HEK293 (cell line): ENCODE measurements at regions not wholly inside any gene's neighbourhood (a gene's known extent, or its start where the extent isn't known, plus 50 kb on each side); places are given as distances from the start of the nearest gene placed in this dataset.
"Not testable (repeated sequence)": the region's sequence is repeated elsewhere in the genome, so short reads cannot be mapped to it uniquely, and the experiment has no call there.

Source experiments
- HOXD13 ChIP-seq: sonication (generic); formaldehyde crosslinking; IDR thresholded peaks from 2 replicates; pipeline ENCODE4 v1.8.0; 2022; ENCODE audit warnings: missing genetic modification reagents, borderline replicate concordance
- ZBTB8A ChIP-seq: fragments of 450-650 bp; formaldehyde crosslinking; IDR thresholded peaks from 2 replicates; pipeline ENCODE4 v1.5.1; 2016; ENCODE audit warnings: missing biosample characterization, missing genetic modification characterization
- ZNF140 ChIP-seq: fragments of 450-650 bp; formaldehyde crosslinking; IDR thresholded peaks from 2 replicates; pipeline ENCODE4 v1.5.1; 2016; ENCODE audit warnings: missing biosample characterization, missing genetic modification characterization
- ZNF692 ChIP-seq: fragments of 450-650 bp; formaldehyde crosslinking; IDR thresholded peaks from 2 replicates; pipeline ENCODE4 v1.5.1; 2016; ENCODE audit warnings: missing biosample characterization, missing genetic modification characterization
- ZNF704 ChIP-seq: fragments of 450-650 bp; formaldehyde crosslinking; IDR thresholded peaks from 2 replicates; pipeline ENCODE4 v1.5.1; 2016; ENCODE audit warnings: missing biosample characterization, missing genetic modification characterization
- TF ChIP-seq, protein P1 (sequence below): fragments of 450-650 bp; formaldehyde crosslinking; IDR thresholded peaks from 2 replicates; pipeline ENCODE4 v1.5.1; 2016; ENCODE audit warnings: missing biosample characterization, missing genetic modification characterization
- TF ChIP-seq, protein P2 (sequence below): fragments of 450-650 bp; formaldehyde crosslinking; IDR thresholded peaks from 2 replicates; pipeline ENCODE4 v1.5.1; 2016; ENCODE audit warnings: missing biosample characterization, missing genetic modification characterization, low read depth

DNA sequence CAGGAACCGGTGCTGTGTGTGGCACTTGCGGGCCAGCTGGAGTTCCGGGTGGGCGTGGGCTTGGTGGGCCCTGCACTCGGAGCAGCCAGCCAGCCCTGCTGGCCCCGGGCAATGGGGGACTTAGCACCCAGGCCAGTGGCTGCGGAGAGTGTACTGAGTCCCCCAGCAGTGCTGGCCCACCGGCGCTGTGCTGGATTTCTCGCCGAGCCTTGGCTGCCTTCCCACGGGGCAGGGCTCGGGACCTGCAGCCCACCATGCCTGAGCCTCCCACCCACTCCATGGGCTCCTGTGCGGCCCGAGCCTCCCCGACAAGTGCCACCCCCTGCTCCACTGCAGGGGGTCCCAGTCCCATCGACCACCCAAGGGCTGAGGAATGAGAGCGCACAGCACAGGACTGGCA lies 252.8 kb upstream of the INTU start:
- TF ChIP-seq HOXD13 (CRISPR knock-in tag); ZBTB8A; ZNF140; ZNF704 (tag by site-specific recombination); ZNF692 (tag by site-specific recombination): not testable (repeated sequence)
- TF ChIP-seq, protein P1, sequence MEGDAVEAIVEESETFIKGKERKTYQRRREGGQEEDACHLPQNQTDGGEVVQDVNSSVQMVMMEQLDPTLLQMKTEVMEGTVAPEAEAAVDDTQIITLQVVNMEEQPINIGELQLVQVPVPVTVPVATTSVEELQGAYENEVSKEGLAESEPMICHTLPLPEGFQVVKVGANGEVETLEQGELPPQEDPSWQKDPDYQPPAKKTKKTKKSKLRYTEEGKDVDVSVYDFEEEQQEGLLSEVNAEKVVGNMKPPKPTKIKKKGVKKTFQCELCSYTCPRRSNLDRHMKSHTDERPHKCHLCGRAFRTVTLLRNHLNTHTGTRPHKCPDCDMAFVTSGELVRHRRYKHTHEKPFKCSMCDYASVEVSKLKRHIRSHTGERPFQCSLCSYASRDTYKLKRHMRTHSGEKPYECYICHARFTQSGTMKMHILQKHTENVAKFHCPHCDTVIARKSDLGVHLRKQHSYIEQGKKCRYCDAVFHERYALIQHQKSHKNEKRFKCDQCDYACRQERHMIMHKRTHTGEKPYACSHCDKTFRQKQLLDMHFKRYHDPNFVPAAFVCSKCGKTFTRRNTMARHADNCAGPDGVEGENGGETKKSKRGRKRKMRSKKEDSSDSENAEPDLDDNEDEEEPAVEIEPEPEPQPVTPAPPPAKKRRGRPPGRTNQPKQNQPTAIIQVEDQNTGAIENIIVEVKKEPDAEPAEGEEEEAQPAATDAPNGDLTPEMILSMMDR (tag by site-specific recombination), result not testable (repeated sequence)
- TF ChIP-seq, protein P2, sequence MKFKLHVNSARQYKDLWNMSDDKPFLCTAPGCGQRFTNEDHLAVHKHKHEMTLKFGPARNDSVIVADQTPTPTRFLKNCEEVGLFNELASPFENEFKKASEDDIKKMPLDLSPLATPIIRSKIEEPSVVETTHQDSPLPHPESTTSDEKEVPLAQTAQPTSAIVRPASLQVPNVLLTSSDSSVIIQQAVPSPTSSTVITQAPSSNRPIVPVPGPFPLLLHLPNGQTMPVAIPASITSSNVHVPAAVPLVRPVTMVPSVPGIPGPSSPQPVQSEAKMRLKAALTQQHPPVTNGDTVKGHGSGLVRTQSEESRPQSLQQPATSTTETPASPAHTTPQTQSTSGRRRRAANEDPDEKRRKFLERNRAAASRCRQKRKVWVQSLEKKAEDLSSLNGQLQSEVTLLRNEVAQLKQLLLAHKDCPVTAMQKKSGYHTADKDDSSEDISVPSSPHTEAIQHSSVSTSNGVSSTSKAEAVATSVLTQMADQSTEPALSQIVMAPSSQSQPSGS, result not testable (repeated sequence)
